ENCODE measurements at regions not wholly inside any gene's neighbourhood (a gene's known extent, or its start where the extent isn't known, plus 50 kb on each side); places are given as distances from the start of the nearest gene placed in this dataset.

DNA sequence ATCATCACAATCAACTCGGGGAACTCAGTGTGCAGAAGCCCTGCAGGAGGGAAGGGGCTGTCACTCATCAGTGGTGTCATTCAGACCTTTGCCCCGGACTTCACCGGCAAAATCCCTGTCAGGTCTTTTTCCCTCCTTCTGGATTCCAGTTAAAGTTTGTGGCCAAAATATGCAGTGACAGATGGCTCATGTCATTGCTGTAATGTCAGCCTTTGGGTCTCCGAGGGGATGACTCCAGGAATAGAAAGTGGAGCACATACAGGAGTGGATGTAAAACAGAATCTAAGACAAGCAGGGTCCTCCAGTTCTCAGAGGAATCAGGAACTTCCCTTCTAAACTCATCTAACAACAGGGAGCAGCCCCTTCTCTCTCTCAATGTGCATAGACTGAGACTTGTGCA, 130.3 kb upstream of the RASSF8 start:
- no peaks in the 10 kb centered on the region for H3K9me3 ChIP-seq
- intact Hi-C loops (cut with DNase I), result no loop called here
- H3K27ac ChIP-seq, result no peak overlapping the region
- WGBS, 2 donors, result 23 to 33% methylated on average over 4 of the region's 4 CpGs
- TF ChIP-seq CTCF (IDR thresholded peaks at IDR 0.05), result no peak
- FAIRE-seq (no peak), DNase-seq (no peak), ATAC-seq (no peak)
- H3K36me3 ChIP-seq, result no peaks in the 10 kb centered on the region
- no peaks in the 10 kb centered on the region for H3K4me1 ChIP-seq
- no peaks in the 10 kb centered on the region for H3K27me3 ChIP-seq
- H3K4me3 ChIP-seq, result no peak overlapping the region

DNA sequence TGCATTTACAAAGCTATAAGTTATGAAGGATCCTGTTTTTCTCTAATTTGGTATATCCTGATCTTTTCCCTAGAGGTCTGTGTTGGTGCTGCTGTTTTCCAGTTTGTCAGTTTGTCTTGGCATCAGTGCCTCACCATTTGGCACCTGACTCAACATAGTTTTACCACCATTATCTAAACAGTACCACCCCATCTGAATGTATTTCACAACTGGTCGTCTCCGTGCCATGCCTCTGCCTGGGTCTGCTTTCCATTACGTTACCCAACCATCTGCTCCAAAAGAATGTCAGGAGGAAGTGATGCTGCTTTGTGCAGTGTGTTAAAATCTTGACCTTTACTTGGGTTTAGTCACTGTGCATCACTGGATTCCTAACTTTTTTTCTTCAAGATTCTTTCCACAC, 129.3 kb upstream of the RASSF8 start:
- FAIRE-seq (no peak), ATAC-seq (peak in 2 of 4 donors; percentile 28 to 41)
- WGBS, 2 donors, result 39 to 48% methylated on average over 3 of the region's 3 CpGs

DNA sequence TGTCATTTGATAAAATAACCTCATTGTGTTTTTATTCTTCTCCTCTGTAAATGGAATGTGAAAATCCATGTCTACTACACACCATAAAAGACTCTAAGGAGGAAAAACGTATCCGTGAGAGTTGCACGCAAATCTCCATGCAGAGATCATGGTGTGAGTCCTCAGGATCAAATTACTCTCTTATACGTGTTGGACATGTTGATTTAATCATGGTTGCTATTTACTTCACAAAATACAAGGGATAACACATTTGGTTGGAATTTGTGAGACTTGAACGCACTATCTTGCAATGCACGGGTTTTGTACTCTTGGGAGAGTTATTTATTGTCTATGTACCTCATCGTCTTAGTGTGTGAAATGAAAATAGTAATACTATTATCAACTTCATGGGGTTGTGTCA, 128.0 kb upstream of the RASSF8 start:
- H3K4me1 ChIP-seq, result no peaks in the 10 kb centered on the region
- H3K27ac ChIP-seq, result no peak overlapping the region
- H3K9me3 ChIP-seq, result no peaks in the 10 kb centered on the region
- H3K36me3 ChIP-seq, result no peaks in the 10 kb centered on the region
- no peak overlapping the region for H3K4me3 ChIP-seq
- DNase-seq (no peak), FAIRE-seq (no peak), ATAC-seq (no peak)
- 63 to 72% methylated on average over 7 of the region's 7 CpGs for WGBS, 2 donors
- H3K27me3 ChIP-seq, result no peaks in the 10 kb centered on the region
- TF ChIP-seq CTCF (IDR thresholded peaks at IDR 0.05), result no peak
- intact Hi-C loops (cut with DNase I), result no loop called here

More for the DNA sequence above, 129.3 kb upstream of the RASSF8 start:
- H3K9me3 ChIP-seq, result no peaks in the 10 kb centered on the region
- DNase-seq, result peak in 1 of 6 donors; percentile 9
- intact Hi-C loops (cut with DNase I), result no loop called here
- H3K27me3 ChIP-seq, result no peaks in the 10 kb centered on the region
- H3K27ac ChIP-seq, result no peak overlapping the region
- no peaks in the 10 kb centered on the region for H3K36me3 ChIP-seq
- H3K4me1 ChIP-seq, result no peaks in the 10 kb centered on the region
- TF ChIP-seq CTCF (IDR thresholded peaks at IDR 0.05), result no peak
- H3K4me3 ChIP-seq, result no peak overlapping the region

DNA sequence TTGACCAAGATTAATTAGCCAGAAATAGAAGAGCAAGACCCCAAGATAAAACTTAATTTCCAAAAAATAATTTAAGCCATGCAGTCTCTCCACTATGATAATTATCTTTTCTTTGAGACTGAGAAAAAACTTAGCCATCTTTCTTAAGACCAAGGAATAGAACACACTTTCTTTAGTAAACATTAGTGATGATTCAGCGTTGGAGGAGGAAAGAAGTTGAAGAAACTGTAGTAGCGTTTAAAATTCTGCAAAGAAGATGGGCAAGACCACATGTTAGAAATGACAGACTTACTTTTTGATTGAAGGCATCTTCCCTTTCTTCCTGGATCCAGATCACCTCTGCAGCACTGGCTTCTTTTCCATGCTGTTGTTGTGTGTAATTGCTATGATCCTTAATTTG, 124.8 kb upstream of the RASSF8 start:
- TF ChIP-seq CTCF (IDR thresholded peaks at IDR 0.05), result no peak
- Histone ChIP-seq H3K9me3 (no peaks in the 10 kb centered on the region), H3K27ac (no peak overlapping the region), H3K27me3 (no peaks in the 10 kb centered on the region), H3K4me3 (no peak overlapping the region), H3K36me3 (no peaks in the 10 kb centered on the region), H3K4me1 (no peaks in the 10 kb centered on the region)
- 70 to 89% methylated on average over 2 of the region's 2 CpGs for WGBS, 2 donors
- FAIRE-seq (no peak), ATAC-seq (no peak), DNase-seq (no peak)
- intact Hi-C loops (cut with DNase I), result no loop called here

- Histone ChIP-seq H3K4me1 (no peaks in the 10 kb centered on the region), H3K27me3 (no peaks in the 10 kb centered on the region), H3K27ac (no peak overlapping the region), H3K4me3 (no peak overlapping the region), H3K9me3 (no peaks in the 10 kb centered on the region), H3K36me3 (no peaks in the 10 kb centered on the region)
- no peak for FAIRE-seq
- no peak for ATAC-seq
- DNase-seq, result no peak
- intact Hi-C loops (cut with DNase I), result no loop called here
- no peak for TF ChIP-seq CTCF (IDR thresholded peaks at IDR 0.05)
- WGBS, 2 donors, result 81 to 86% methylated on average over 1 of the region's 1 CpG
Measured at GRCh38 chr12:25835385-25835784, 123.1 kb upstream of the RASSF8 start.

All from pancreas (tissue), 10 donors.